OCI-LY1 (cell line): ENCODE measurements at regions not wholly inside any gene's neighbourhood (a gene's known extent, or its start where the extent isn't known, plus 50 kb on each side); places are given as distances from the start of the nearest gene placed in this dataset.

Experiments
- H2AFZ ChIP-seq: fragments of 200-600 bp; sonication (generic), shearing (Covaris generic); 2 replicates; pipeline ENCODE4 v1.6.0; 2014; ENCODE audit warnings: antibody characterized with exemption, mild to moderate bottlenecking, low read length
- H3F3A ChIP-seq: fragments of 200-600 bp; sonication (generic), shearing (Covaris generic); 2 replicates; pipeline ENCODE4 v1.6.0; 2014; ENCODE audit warnings: mild to moderate bottlenecking, antibody characterized with exemption, low read length, moderate library complexity; ENCODE audit not compliant: insufficient read depth
- H3K27ac ChIP-seq: fragments of 200-600 bp; sonication (generic); 2 replicates; pipeline ENCODE4 v1.5.1; 2014; ENCODE audit warnings: low read length, mixed run types, mild to moderate bottlenecking, low read depth; ENCODE audit not compliant: poor library complexity, severe bottlenecking
- H3K27me3 ChIP-seq: fragments of 200-600 bp; sonication (generic); 2 replicates; pipeline ENCODE4 v1.6.0; 2014; ENCODE audit warnings: antibody characterized with exemption, mild to moderate bottlenecking, low read length, moderate library complexity; ENCODE audit not compliant: insufficient read depth
- H3K36me3 ChIP-seq: fragments of 200-600 bp; sonication (generic); 2 replicates; pipeline ENCODE4 v1.6.1; 2014; ENCODE audit warnings: mild to moderate bottlenecking, antibody characterized with exemption, low read length, moderate library complexity, mixed read lengths; ENCODE audit not compliant: insufficient read depth
- H3K4me1 ChIP-seq: fragments of 200-600 bp; sonication (generic); 2 replicates; pipeline ENCODE4 v1.5.1; 2014; ENCODE audit warnings: mild to moderate bottlenecking, low read length, moderate library complexity; ENCODE audit not compliant: insufficient read depth, severe bottlenecking
- H3K4me2 ChIP-seq: fragments of 200-600 bp; sonication (generic), shearing (Covaris generic); 2 replicates; pipeline ENCODE4 v1.6.1; 2014; ENCODE audit warnings: low read length
- H3K4me3 ChIP-seq: fragments of 200-600 bp; sonication (generic); 2 replicates; pipeline ENCODE4 v1.5.1; 2014; ENCODE audit warnings: low read length, low read depth, mild to moderate bottlenecking, mixed read lengths; ENCODE audit not compliant: poor library complexity, severe bottlenecking
- H3K79me2 ChIP-seq: fragments of 200-600 bp; shearing (Covaris generic); 2 replicates; pipeline ENCODE4 v1.6.1; 2016; ENCODE audit warnings: mixed run types, low read length, mixed read lengths; ENCODE audit not compliant: insufficient read depth
- H3K9ac ChIP-seq: fragments of 200-600 bp; sonication (generic), shearing (Covaris generic); 2 replicates; pipeline ENCODE4 v1.6.1; 2014; ENCODE audit warnings: mild to moderate bottlenecking, low read length, mixed read lengths
- H3K9me2 ChIP-seq: fragments of 200-600 bp; sonication (generic), shearing (Covaris generic); 2 replicates; pipeline ENCODE4 v1.6.1; 2014; ENCODE audit warnings: low read depth, mild to moderate bottlenecking, low read length, mixed read lengths
- H3K9me3 ChIP-seq: fragments of 200-600 bp; shearing (Covaris generic); 2 replicates; pipeline ENCODE4 v1.6.1; 2014; ENCODE audit warnings: low read length, mixed read lengths
- H4K20me1 ChIP-seq: fragments of 200-600 bp; sonication (generic), shearing (Covaris generic); 2 replicates; pipeline ENCODE4 v1.6.0; 2016; ENCODE audit warnings: mild to moderate bottlenecking, low read length; ENCODE audit not compliant: insufficient read depth
- EZH2 ChIP-seq: fragments of 200-600 bp; sonication (generic), shearing (Covaris generic); IDR thresholded peaks from 2 replicates; pipeline ENCODE4 v1.8.0; 2017; ENCODE audit warnings: borderline replicate concordance, mixed run types, mild to moderate bottlenecking, antibody characterized with exemption, low read length, moderate library complexity, mixed read lengths
- TF ChIP-seq, protein P1 (sequence below): fragments of 200-600 bp; sonication (generic), shearing (Covaris generic); IDR thresholded peaks from 2 replicates; pipeline ENCODE4 v1.5.1; 2017; ENCODE audit warnings: mild to moderate bottlenecking, antibody characterized with exemption, low read length, moderate library complexity, mixed read lengths

- no peak for TF ChIP-seq EZH2
- TF ChIP-seq, protein P1, sequence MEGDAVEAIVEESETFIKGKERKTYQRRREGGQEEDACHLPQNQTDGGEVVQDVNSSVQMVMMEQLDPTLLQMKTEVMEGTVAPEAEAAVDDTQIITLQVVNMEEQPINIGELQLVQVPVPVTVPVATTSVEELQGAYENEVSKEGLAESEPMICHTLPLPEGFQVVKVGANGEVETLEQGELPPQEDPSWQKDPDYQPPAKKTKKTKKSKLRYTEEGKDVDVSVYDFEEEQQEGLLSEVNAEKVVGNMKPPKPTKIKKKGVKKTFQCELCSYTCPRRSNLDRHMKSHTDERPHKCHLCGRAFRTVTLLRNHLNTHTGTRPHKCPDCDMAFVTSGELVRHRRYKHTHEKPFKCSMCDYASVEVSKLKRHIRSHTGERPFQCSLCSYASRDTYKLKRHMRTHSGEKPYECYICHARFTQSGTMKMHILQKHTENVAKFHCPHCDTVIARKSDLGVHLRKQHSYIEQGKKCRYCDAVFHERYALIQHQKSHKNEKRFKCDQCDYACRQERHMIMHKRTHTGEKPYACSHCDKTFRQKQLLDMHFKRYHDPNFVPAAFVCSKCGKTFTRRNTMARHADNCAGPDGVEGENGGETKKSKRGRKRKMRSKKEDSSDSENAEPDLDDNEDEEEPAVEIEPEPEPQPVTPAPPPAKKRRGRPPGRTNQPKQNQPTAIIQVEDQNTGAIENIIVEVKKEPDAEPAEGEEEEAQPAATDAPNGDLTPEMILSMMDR, result no peak
- H2AFZ ChIP-seq, result no peak overlapping the region
Observed at GRCh38 chr14:86166541-86166940, 636.6 kb downstream of the FLRT2 start.

GRCh38 chr14:86153480-86153879 is 623.5 kb downstream of the FLRT2 start:
- H4K20me1 ChIP-seq, result no peaks in the 10 kb centered on the region
- H3K9me2 ChIP-seq, result no peaks in the 10 kb centered on the region
- H3F3A ChIP-seq, result no peaks in the 10 kb centered on the region
- H3K9me3 ChIP-seq, result no peaks in the 10 kb centered on the region
- no peak overlapping the region for H3K27ac ChIP-seq
- H3K27me3 ChIP-seq, result no peaks in the 10 kb centered on the region
- no peak overlapping the region for H3K9ac ChIP-seq
- no peak overlapping the region for H3K4me2 ChIP-seq
- TF ChIP-seq, protein P1, result peak; percentile 32
- TF ChIP-seq EZH2, result no peak
- no peak overlapping the region for H3K4me3 ChIP-seq
- H3K36me3 ChIP-seq, result no peaks in the 10 kb centered on the region
- H3K79me2 ChIP-seq, result no peaks in the 10 kb centered on the region
- no peaks in the 10 kb centered on the region for H3K4me1 ChIP-seq
- H2AFZ ChIP-seq, result no peak overlapping the region

More at GRCh38 chr14:86166541-86166940, 636.6 kb downstream of the FLRT2 start:
- Histone ChIP-seq H3K4me2 (no peak overlapping the region), H3K9ac (no peak overlapping the region), H3K4me3 (no peak overlapping the region), H3K27me3 (no peaks in the 10 kb centered on the region), H4K20me1 (no peaks in the 10 kb centered on the region), H3K79me2 (no peaks in the 10 kb centered on the region), H3K36me3 (no peaks in the 10 kb centered on the region; the same call in 1 of the 2 replicates), H3K9me3 (0 out of 2 replicates have a peak, but pooled peaks cover 3% of the 10 kb centered on the region), H3F3A (no peaks in the 10 kb centered on the region), H3K27ac (no peak overlapping the region), H3K4me1 (peaks cover 6% of the 10 kb centered on the region), H3K9me2 (no peaks in the 10 kb centered on the region)

- Histone ChIP-seq H3F3A (no peaks in the 10 kb centered on the region), H3K36me3 (no peaks in the 10 kb centered on the region), H2AFZ (no peak overlapping the region), H3K9me3 (no peaks in the 10 kb centered on the region), H3K4me1 (no peaks in the 10 kb centered on the region), H3K27me3 (no peaks in the 10 kb centered on the region), H3K4me2 (no peak overlapping the region), H3K4me3 (no peak overlapping the region), H3K27ac (no peak overlapping the region), H3K79me2 (no peaks in the 10 kb centered on the region), H3K9me2 (no peaks in the 10 kb centered on the region), H3K9ac (no peak overlapping the region), H4K20me1 (no peaks in the 10 kb centered on the region)
- TF ChIP-seq, protein P1, result no peak
- TF ChIP-seq EZH2, result no peak
Observed at GRCh38 chr14:86143248-86143647, 613.3 kb downstream of the FLRT2 start.
